Kidney epithelial cell (primary cell): ENCODE measurements at regions not wholly inside any gene's neighbourhood (a gene's known extent, or its start where the extent isn't known, plus 50 kb on each side); places are given as distances from the start of the nearest gene placed in this dataset.

Experiments
- DNase-seq: peaks from one replicate; pipeline ENCODE4 v3.0.0-alpha.2; 2010; ENCODE audit warnings: low read depth
- H3K27me3 ChIP-seq: 2 replicates; pipeline ENCODE4 v1.6.0; 2011; ENCODE audit warnings: low read length; ENCODE audit not compliant: control insufficient read depth, insufficient read depth
- H3K36me3 ChIP-seq: 2 replicates; pipeline ENCODE4 v1.5.1; 2011; ENCODE audit warnings: low read length; ENCODE audit not compliant: control insufficient read depth, insufficient read depth
- H3K4me3 ChIP-seq: 2 replicates; pipeline ENCODE4 v1.5.1; 2011; ENCODE audit warnings: low read depth, mild to moderate bottlenecking, control low read depth, low read length
- TF ChIP-seq, protein P1 (sequence below): IDR thresholded peaks from 2 replicates; pipeline ENCODE4 v1.5.1; 2011; ENCODE audit warnings: mild to moderate bottlenecking, moderate library complexity, low read length, control low read depth, inconsistent platforms; ENCODE audit not compliant: insufficient read depth, poor library complexity, severe bottlenecking

DNA sequence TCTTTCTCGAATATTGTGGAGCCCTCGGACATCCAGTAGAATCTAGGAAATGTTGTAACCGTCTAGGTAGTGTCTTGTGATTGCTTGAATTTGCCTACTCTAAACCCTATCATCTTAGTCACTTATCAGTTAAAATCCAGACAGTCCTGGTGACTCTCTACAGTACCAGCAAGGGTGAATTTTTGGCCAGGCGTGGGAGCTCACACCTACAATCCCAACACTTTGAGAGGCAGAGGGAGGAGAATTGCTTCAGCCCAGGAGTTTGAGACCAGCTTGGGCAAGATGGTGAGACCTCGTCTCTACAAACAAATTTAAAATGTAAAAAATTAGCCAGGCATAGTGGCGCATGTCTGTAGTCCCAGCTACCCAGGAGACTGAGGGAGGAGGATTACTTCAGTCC, 230.9 kb downstream of the CHRM3 start:
- Histone ChIP-seq H3K27me3 (no peaks in the 10 kb centered on the region), H3K36me3 (no peaks in the 10 kb centered on the region), H3K4me3 (no peak overlapping the region)
- TF ChIP-seq, protein P1, sequence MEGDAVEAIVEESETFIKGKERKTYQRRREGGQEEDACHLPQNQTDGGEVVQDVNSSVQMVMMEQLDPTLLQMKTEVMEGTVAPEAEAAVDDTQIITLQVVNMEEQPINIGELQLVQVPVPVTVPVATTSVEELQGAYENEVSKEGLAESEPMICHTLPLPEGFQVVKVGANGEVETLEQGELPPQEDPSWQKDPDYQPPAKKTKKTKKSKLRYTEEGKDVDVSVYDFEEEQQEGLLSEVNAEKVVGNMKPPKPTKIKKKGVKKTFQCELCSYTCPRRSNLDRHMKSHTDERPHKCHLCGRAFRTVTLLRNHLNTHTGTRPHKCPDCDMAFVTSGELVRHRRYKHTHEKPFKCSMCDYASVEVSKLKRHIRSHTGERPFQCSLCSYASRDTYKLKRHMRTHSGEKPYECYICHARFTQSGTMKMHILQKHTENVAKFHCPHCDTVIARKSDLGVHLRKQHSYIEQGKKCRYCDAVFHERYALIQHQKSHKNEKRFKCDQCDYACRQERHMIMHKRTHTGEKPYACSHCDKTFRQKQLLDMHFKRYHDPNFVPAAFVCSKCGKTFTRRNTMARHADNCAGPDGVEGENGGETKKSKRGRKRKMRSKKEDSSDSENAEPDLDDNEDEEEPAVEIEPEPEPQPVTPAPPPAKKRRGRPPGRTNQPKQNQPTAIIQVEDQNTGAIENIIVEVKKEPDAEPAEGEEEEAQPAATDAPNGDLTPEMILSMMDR, result no peak
- no peak for DNase-seq

DNA sequence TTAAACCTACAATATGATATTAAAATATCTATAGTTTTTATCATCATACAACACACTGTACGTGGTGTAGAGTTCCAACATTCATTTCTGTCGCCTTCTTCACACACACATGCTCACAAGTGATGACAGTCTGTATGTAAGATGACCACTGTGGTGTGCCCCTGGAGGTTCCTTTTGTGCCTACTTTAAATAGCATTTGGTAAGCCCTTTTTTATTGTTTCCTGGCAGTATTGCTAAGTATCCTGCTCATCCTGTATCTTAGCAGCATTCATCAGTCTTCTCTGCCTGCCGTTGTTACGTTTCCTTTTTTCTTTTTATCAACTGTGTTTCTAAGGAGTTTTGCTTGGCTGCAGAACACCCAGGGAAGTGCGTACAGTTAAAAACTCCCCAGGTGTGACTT, 231.4 kb downstream of the CHRM3 start:
- Histone ChIP-seq H3K36me3 (no peaks in the 10 kb centered on the region), H3K27me3 (no peaks in the 10 kb centered on the region), H3K4me3 (no peak overlapping the region)
- DNase-seq, result no peak
- TF ChIP-seq, protein P1, result no peak

DNA sequence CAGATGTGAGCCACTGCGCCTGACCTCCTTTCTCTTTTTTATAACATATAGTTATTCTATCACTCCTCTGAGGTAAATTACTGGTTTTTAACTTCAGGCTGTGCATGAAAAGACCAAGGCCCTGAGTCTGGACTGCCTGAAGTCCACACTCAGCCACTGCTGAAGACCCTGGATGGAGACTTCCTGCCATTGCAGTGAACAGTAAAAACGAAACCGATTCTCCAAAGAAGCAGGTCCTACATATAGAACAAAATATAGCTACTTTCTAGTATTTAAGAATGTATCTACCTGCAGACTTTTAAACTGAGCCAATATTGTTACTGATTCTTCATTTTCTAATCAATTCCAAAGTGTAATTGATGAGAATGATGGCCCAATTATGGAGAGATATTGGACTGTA, 232.8 kb downstream of the CHRM3 start:
- DNase-seq, result no peak
- TF ChIP-seq, protein P1, result no peak
- Histone ChIP-seq H3K36me3 (no peaks in the 10 kb centered on the region), H3K27me3 (no peaks in the 10 kb centered on the region), H3K4me3 (no peak overlapping the region)

DNA sequence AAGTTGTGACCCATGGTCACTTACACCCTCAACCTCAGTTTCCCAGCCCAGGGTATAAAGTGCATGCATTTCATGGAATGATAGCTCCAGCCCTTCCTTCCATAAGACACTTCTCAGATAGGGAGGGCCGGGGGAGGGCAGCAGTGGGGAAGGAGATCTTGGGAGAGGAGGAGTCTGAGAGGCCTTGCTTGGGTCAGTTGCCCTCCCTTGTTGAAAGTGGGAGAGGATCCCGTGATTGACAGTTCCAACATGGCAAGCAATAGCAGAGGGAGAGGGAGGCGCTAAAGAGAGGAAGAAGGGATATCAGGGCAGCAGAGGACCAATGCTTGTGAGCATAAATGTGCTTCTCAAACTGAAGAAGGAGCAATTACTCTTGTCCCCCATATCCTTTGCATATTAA, 244.4 kb downstream of the CHRM3 start:
- Histone ChIP-seq H3K27me3 (no peaks in the 10 kb centered on the region), H3K36me3 (no peaks in the 10 kb centered on the region), H3K4me3 (no peak overlapping the region)
- no peak for DNase-seq
- TF ChIP-seq, protein P1, result no peak

DNA sequence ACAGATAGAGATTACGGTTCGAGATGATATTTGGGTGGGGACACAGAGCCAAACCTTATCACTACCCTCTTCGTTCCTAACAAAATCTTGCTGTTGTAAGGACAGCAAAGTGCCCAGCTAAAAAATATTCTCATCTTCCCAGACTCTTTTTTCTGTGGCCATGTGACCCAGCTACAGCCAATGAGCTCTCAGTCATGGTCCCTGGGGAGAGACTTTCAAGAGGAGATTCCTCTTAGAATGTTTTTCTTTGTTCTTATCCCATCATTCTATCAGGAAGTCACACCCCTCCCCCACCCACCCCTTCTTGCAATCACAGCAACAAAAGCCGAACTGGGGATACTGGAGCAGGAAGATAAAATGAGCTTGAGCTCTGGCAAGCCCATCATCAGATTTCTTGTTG, 247.1 kb downstream of the CHRM3 start:
- TF ChIP-seq, protein P1, result no peak
- no peaks in the 10 kb centered on the region for H3K36me3 ChIP-seq
- H3K27me3 ChIP-seq, result no peaks in the 10 kb centered on the region
- DNase-seq, result no peak
- no peak overlapping the region for H3K4me3 ChIP-seq

DNA sequence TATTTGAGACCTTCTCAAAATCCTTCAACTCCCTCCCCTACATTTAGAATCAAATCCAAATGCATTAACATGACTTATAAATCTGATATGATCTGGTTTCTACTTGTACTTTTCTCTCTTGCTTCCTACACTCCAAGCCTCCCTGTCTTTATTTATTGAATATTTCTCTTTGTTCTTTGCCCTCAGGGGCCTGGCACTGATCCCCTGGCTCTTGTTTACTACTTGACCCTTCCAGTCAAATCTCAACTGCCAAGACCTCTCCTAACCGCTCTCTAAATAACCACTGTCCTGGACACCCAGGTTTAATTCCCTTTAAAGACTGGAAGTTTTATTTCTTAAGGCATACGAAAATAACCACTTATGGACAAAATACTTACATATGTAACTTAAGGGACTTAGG, 248.9 kb downstream of the CHRM3 start:
- no peaks in the 10 kb centered on the region for H3K36me3 ChIP-seq
- H3K27me3 ChIP-seq, result no peaks in the 10 kb centered on the region
- TF ChIP-seq, protein P1, result no peak
- H3K4me3 ChIP-seq, result no peak overlapping the region
- DNase-seq, result no peak
